SK-N-MC (cell line): ENCODE measurements at regions not wholly inside any gene's neighbourhood (a gene's known extent, or its start where the extent isn't known, plus 50 kb on each side); places are given as distances from the start of the nearest gene placed in this dataset.

ENCODE experiments used
- EZH2 ChIP-seq: fragments of 200-600 bp; sonication (generic); IDR thresholded peaks from one replicate; pipeline ENCODE4 v1.6.1; 2017; ENCODE audit warnings: antibody characterized with exemption
- FOXP2 ChIP-seq: optimal IDR thresholded peaks from 2 replicates; pipeline ENCODE3; 2011; ENCODE audit warnings: mild to moderate bottlenecking, moderate library complexity; ENCODE audit not compliant: insufficient read depth; ENCODE audit errors: extremely low read length, control extremely low read depth
- POLR2AphosphoS5 ChIP-seq: IDR thresholded peaks from 2 replicates; pipeline ENCODE4 v1.6.1; 2012; ENCODE audit warnings: mild to moderate bottlenecking, low read depth, low read length, borderline replicate concordance

GRCh38 chr3:87503900-87504498, 227.6 kb upstream of the POU1F1 start:
- TF ChIP-seq EZH2 (no peak), POLR2AphosphoS5 (no peak), FOXP2 (no peak)
